HFF-Myc (cell line): ENCODE measurements at regions not wholly inside any gene's neighbourhood (a gene's known extent, or its start where the extent isn't known, plus 50 kb on each side); places are given as distances from the start of the nearest gene placed in this dataset.
"Not testable (repeated sequence)": the region's sequence is repeated elsewhere in the genome, so short reads cannot be mapped to it uniquely, and the experiment has no call there.

ENCODE experiments used
- DNase-seq: peaks from one replicate; pipeline ENCODE4 v3.0.0-alpha.2; 2011; ENCODE audit warnings: low read depth; ENCODE audit errors: extremely low read depth
- H3K4me3 ChIP-seq: replicated peaks from 2 replicates; pipeline ENCODE4 v1.5.1; 2011; ENCODE audit warnings: low read depth, mild to moderate bottlenecking, control low read depth, low read length
- CTCF ChIP-seq: IDR thresholded peaks from 2 replicates; pipeline ENCODE4 v1.5.1; 2012; ENCODE audit warnings: mild to moderate bottlenecking, low read depth, low read length, control low read depth; ENCODE audit errors: missing control alignments

GRCh38 chr12:69170293-69170692 is 69.1 kb upstream of the CPSF6 start:
- DNase-seq, result no peak
- H3K4me3 ChIP-seq, result no peak overlapping the region
- TF ChIP-seq CTCF, result no peak

- no peak for DNase-seq
- no peak overlapping the region for H3K4me3 ChIP-seq
- TF ChIP-seq CTCF, result no peak
Measured at GRCh38 chr12:69171881-69172280, 67.5 kb upstream of the CPSF6 start.

GRCh38 chr12:69172491-69172890 is 66.9 kb upstream of the CPSF6 start:
- no peak for TF ChIP-seq CTCF
- no peak overlapping the region for H3K4me3 ChIP-seq
- no peak for DNase-seq

GRCh38 chr12:69173368-69173767 is 66.0 kb upstream of the CPSF6 start:
- TF ChIP-seq CTCF, result no peak
- no peak overlapping the region for H3K4me3 ChIP-seq
- no peak for DNase-seq

- no peak for DNase-seq
- TF ChIP-seq CTCF, result no peak
- no peak overlapping the region for H3K4me3 ChIP-seq
Measured at GRCh38 chr12:69179786-69180185, 59.6 kb upstream of the CPSF6 start.

- DNase-seq, result not testable (repeated sequence)
Measured at GRCh38 chr12:69187572-69187971, 51.8 kb upstream of the CPSF6 start.

GRCh38 chr12:69189378-69189978 is 49.9 kb upstream of the CPSF6 start:
- DNase-seq, result no peak
- H3K4me3 ChIP-seq, result no peak overlapping the region
- no peak for TF ChIP-seq CTCF

More at GRCh38 chr12:69187572-69187971, 51.8 kb upstream of the CPSF6 start:
- not testable (repeated sequence) for H3K4me3 ChIP-seq
